GM13977 (cell line): ENCODE measurements at regions not wholly inside any gene's neighbourhood (a gene's known extent, or its start where the extent isn't known, plus 50 kb on each side); places are given as distances from the start of the nearest gene placed in this dataset.
A peak's percentile ranks its signal among the peaks of the same experiment; 100 is the strongest.

ENCODE experiments used
- DNase-seq: peaks from one replicate; pipeline ENCODE4 v3.0.0; 2012; ENCODE audit warnings: low spot score
- in situ Hi-C: fragments of 300-500 bp; cut with MboI; formaldehyde crosslinking; loops from one replicate; pipeline ENCODE4 v1.12.0; 2022; ENCODE audit warnings: low sequenced_read_pairs, low pct_unique_long_range_greater_than_20kb, mixed read lengths, inconsistent platforms; ENCODE audit not compliant: unreplicated experiment
- TF ChIP-seq, protein P1 (sequence below): IDR thresholded peaks from 2 replicates; pipeline ENCODE4 v1.5.1; 2012; ENCODE audit warnings: mild to moderate bottlenecking, control low read depth; ENCODE audit not compliant: insufficient read depth; ENCODE audit errors: extremely low read depth, missing control alignments

DNA sequence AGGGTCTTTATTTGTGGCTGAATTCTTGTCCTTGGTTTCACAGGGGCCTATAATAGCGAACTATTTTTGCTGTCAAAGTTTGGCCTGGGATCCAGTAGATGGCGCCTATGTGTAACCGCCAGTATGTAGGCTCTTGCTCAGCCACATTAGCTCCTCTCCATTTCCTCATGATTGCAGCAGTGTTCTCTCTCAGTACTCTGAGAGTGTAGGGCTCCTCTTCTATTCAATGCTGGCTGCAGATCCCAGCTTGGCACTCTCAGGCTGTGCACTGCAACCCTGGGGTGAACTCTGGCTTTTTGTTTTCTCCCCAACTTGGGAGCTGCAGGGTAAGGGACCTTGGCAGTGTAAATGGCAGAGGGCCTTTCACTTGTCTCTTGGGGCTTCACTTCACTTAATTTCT, 344.6 kb upstream of the CHAC2 start:
- in situ Hi-C loops: no loop called here
- peak; percentile 48 for DNase-seq
- TF ChIP-seq, protein P1, sequence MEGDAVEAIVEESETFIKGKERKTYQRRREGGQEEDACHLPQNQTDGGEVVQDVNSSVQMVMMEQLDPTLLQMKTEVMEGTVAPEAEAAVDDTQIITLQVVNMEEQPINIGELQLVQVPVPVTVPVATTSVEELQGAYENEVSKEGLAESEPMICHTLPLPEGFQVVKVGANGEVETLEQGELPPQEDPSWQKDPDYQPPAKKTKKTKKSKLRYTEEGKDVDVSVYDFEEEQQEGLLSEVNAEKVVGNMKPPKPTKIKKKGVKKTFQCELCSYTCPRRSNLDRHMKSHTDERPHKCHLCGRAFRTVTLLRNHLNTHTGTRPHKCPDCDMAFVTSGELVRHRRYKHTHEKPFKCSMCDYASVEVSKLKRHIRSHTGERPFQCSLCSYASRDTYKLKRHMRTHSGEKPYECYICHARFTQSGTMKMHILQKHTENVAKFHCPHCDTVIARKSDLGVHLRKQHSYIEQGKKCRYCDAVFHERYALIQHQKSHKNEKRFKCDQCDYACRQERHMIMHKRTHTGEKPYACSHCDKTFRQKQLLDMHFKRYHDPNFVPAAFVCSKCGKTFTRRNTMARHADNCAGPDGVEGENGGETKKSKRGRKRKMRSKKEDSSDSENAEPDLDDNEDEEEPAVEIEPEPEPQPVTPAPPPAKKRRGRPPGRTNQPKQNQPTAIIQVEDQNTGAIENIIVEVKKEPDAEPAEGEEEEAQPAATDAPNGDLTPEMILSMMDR: peak; percentile 72

DNA sequence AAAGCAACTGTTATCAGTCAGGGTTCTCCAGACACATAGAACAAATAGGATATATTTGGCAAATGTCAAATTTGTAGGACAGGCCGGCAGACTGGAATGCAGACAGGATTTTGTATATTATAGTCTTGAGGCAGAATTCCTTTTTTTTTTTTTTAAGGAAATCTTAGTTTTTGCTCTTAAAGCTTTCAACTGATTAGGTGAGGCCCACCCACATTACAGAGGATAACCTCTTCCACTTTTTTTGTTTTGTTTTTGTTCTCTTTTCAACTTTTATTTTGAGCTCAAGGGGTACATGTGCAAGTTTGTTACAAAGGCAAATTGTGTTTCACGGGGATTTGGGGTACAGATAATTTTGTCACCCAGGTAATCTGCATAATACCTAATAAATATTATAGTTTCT, 350.2 kb upstream of the CHAC2 start:
- DNase-seq: no peak
- in situ Hi-C loops: no loop called here
- TF ChIP-seq, protein P1: no peak

DNA sequence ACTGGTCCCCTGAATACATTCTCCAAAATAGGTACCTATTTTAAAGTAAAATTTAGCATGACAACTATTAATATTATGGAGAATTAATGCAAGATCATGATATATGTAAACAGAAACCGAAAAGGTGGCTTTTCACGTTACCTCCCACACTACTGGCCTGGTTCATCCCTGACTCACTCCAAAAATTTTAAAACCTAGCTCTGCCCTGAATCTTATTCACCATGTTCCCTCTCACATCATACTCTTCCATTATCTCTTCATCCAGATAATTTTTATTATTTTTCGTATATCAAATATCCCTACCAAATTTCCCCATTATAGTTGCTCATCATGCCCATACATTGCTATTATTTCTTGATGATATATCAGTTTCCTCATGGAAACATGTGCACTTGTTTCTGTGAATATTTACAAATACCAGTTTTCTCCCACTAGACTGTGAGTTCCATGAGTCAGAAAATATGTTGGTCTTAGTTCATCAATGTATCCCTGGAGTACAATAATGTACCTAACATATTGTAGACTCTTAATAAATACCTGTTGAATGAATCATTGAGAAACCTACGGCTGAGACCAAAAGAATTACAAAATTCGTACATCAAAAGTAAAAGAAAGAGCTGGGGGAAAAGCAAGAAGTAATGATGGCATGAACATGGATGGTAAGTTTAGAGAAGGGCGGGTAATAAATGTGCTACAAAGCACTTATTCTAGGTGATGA, 360.1 kb upstream of the CHAC2 start:
- no peak for DNase-seq
- TF ChIP-seq, protein P1: no peak
- in situ Hi-C loops: no loop called here

DNA sequence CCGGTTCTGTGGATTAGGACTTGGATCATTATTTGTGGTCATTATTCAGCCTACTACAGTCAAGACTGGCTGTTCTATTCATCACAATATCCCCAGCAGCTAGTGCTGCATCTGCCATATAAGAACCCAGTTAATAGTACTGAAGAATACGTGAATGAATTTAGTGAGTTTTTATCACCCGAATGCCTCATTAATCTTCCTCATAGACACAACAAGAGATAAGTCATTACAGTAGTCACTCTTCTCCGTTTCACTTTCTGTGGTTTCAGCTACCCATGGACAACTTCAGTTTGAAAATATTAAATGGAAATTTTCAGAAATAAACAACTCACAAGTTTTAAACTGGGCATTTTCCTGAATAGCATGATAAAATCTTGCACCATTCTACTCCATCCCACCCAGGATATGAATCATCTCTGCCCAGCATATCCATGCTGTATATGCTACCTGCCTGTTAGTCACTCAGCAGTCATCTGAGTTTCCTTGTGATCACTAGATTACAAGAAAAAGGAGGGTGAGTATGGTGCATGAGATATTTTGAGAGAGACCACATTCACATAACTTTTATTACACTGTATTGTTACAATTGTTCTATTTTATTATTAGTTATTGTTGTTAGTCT, 363.7 kb upstream of the CHAC2 start:
- TF ChIP-seq, protein P1: no peak
- in situ Hi-C loops: no loop called here
- no peak for DNase-seq

DNA sequence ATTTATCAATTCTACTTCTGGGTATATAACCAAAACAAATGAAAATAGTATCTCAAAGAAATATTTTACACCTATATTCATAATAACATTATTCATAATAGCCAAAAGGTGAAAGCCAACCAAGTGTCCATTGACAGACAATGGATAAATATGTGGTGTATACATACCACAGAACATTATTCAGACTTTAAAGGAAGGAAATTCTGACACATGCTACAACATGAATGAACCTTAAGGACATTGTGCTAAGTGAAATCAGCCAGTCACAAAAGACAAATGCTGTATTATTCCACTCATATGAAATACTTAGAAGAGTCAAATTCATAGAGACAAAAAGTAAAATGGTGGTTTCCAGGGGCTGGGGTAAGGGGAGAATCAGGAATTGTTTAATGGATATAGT, 370.5 kb upstream of the CHAC2 start:
- DNase-seq: no peak
- TF ChIP-seq, protein P1: no peak
- in situ Hi-C loops: no loop called here

DNA sequence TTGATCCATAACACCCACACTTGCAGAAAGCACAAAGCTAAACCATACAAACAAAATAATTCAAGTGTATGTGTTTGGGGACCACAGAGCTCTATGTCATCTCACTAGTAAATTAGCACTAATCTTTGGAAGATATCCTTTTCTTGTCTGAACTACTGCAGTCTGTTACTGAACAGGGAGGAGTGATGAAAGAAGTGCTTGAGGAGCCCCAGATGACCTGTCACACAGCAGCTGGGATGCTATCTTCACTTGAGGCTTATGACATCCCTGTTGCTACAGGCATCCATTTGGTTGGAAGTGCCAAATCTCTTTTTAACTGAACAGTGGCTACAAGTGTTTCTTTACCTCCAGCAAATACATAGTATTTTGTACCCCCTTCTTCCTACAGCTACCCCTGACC, 386.3 kb upstream of the CHAC2 start:
- TF ChIP-seq, protein P1: no peak
- no peak for DNase-seq
- in situ Hi-C loops: no loop called here
